Skeletal muscle cell (primary cell): ENCODE measurements at regions not wholly inside any gene's neighbourhood (a gene's known extent, or its start where the extent isn't known, plus 50 kb on each side); places are given as distances from the start of the nearest gene placed in this dataset.

Experiments used
- DNase-seq: peaks from one replicate; pipeline ENCODE4 v3.0.0-alpha.2; 2010; ENCODE audit warnings: low read depth
- H3K4me3 ChIP-seq: 2 replicates; pipeline ENCODE4 v1.5.1; 2011; ENCODE audit warnings: low read depth, mild to moderate bottlenecking, control low read depth, low read length, moderate library complexity

DNA sequence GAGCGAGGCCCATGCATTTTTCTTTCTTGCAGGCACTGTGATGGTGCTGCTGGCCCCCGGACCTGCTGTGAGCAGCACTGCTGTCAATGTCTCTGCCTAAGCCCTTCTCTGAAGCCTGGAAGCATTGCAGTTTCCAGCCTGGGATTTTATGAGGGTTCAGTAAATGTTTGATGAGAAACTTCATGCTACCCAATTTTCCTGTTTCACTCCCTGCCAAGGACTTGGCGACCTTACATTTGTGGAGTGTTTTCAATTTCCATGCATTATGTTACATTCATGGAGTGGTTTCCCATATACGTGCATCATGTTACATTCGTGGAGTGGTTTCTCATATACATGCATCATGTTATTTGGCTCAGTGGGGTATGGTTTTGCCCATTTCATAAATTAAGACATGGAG lies 90.7 kb upstream of the PTCH1 start:
- H3K4me3 ChIP-seq: no peak overlapping the region
- no peak for DNase-seq

DNA sequence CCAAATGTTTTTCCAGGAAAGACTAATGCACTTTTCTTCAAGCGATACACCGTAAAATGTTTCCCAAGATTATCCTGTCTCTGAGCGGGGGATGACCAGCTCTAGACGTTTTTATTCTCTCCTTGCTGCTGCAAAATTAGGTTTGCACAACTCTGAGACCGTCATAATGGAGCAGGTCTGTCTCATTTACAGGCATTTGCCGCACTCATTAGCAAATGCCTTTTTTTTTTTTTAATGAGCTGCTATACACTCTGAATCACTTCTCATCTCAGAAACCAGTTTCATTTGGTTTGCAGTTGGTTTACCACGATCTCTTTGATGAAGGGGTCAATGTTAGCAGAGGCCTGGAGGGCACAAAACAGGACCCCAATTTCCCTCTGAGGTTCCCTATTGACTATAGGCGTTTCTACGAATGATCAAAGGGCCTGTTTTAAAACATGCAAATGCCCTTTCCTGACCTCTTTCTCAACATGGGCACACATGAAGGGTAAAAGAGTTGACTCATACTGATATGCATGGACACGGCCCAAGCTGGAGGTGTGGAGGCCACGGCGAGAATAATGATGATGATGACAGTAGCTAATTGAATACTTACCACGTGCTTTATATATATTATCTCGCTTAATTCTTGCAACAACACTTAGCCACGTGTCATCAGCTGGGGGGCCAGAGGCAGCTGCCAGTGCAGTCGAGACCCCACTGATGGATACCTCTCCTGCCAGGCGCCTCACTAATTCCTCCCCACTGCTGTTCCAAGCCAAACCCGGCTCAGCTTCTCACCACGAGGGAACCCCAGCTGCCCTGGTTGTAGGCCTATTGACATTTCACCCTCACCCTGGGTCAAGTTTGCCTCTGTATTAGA lies 89.9 kb upstream of the PTCH1 start:
- DNase-seq: no peak
- H3K4me3 ChIP-seq: no peak overlapping the region

DNA sequence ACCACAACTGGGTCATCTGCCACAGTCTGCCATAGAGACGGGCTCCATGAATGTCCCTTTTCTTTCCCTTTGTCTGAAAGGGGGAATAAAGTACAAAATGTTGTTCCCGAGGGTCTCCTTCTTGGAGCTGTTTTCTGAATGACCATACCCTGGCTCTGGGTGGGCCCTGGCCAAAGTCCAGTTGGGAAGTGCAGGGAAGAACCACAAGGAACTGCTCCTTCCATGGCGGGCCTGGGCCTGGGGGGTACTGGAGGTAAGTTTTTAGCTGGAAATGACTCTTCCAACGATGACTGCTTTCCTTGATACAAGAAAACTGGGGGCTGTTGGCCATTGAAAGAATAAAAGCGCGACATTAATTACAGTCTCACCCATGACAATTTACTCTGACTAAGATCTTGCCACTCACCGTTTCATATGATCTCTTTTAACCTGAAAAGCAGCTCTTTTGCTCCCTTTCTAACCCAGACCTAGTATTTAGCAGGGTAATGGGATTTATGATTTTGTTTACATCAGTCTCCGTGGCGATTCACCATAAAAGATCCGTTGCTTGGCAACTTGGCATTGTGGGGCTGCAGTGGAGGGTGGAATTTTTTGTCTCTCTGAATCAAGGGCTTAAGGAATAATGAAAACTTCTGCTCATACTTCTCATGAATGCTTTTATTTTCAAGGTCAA lies 89.2 kb upstream of the PTCH1 start:
- no peak overlapping the region for H3K4me3 ChIP-seq
- no peak for DNase-seq

DNA sequence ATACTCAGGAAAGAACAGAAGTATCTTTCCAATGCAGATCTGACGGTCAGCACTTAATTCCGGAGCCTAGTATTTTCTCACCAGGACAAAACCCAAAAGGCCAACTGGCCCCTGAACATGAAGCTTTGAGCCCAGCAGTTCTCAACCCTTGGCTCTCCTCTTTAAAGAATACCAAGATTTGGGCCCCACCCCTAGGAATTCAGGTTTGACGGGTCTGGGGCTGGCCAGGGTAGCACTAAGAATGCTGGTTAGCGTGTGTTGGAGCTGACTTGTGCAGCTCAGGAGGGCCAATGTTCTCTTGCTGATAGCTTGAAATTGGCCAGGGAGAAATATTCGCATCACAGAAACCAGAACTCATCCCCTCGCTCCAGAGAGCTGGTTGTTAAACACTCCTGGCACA lies 88.3 kb upstream of the PTCH1 start:
- DNase-seq: no peak
- no peak overlapping the region for H3K4me3 ChIP-seq

- no peak overlapping the region for H3K4me3 ChIP-seq
- DNase-seq: no peak
Measured at GRCh38 chr9:95598236-95598635, 81.5 kb upstream of the PTCH1 start.

GRCh38 chr9:95595721-95596295 lies 79.0 kb upstream of the PTCH1 start:
- no peak overlapping the region for H3K4me3 ChIP-seq
- no peak for DNase-seq

- H3K4me3 ChIP-seq: no peak overlapping the region
- DNase-seq: no peak
Measured at GRCh38 chr9:95592931-95593330, 76.2 kb upstream of the PTCH1 start.

GRCh38 chr9:95588724-95589588 lies 72.2 kb upstream of the PTCH1 start:
- no peak for DNase-seq
- H3K4me3 ChIP-seq: no peak overlapping the region

DNA sequence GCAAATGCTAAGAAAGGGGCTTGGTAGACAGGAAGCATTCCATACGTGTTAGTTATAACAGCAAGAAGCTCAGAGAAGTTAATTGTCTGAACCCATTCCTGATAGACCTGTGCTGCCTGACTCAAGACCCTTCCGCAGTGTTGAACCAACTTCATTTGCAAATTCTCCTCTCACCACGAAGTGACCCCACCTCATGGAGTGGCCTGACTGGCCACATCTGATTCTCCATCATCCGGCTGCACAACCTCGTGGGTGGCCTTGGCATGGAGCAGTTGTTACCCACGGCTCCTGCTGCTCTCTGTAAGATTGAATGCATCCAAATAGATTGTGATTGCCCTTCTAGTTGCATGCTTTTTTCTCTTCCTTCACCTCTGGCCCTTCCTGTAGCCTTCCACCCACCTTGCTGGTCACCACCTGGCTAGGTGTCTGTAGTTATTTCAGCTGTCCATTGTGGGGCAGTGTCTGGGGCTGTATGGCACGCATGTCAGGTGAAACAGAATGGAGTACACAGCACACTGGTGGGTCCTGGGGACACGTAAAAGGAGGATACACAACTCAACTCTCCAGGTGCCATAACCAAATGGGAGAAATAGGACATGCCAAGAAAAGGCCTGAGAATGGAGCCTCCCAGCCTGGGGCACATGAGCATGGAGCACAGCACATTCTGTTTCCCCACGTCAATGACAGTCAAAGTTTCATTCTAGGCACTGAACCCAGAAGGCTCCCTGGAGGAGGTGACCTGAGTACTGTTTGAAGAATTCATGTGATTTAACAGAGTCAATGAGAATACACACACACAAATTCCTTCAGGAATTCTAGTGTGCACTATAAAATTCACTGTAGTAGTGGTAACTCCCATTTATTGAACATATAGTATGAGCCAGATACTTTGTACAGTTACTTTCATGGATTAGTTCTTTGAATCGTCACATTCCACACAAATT lies 70.5 kb upstream of the PTCH1 start:
- no peak for DNase-seq
- no peak overlapping the region for H3K4me3 ChIP-seq

GRCh38 chr9:95586326-95586725 lies 69.6 kb upstream of the PTCH1 start:
- DNase-seq: no peak
- no peak overlapping the region for H3K4me3 ChIP-seq

GRCh38 chr9:95585824-95586223 lies 69.1 kb upstream of the PTCH1 start:
- H3K4me3 ChIP-seq: no peak overlapping the region
- DNase-seq: no peak

DNA sequence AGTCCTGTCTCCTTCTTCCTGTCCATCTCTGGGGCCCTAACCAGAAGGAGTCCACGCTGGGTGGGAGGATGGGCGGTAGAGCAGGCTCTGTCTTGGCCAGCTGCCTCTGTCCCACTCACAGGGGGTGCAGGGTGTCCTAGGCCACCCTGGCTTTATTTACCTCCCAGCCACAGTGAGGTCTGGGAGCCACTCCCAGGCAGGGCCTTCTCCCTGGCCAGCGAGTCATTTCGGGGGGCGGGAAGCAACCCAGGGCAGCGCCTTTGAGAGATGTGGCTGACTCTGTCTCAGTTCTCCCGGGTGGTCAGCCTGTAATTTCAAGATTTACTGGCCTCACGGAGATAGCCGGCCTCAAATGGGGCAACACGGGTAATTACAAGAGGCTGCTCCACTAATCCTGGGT lies 67.4 kb upstream of the PTCH1 start:
- no peak overlapping the region for H3K4me3 ChIP-seq
- DNase-seq: no peak

GRCh38 chr9:95581900-95582299 lies 65.1 kb upstream of the PTCH1 start:
- no peak for DNase-seq

GRCh38 chr9:95580812-95581761 lies 64.3 kb upstream of the PTCH1 start:
- no peak overlapping the region for H3K4me3 ChIP-seq
- DNase-seq: no peak

More at GRCh38 chr9:95581900-95582299, 65.1 kb upstream of the PTCH1 start:
- H3K4me3 ChIP-seq: no peak overlapping the region

DNA sequence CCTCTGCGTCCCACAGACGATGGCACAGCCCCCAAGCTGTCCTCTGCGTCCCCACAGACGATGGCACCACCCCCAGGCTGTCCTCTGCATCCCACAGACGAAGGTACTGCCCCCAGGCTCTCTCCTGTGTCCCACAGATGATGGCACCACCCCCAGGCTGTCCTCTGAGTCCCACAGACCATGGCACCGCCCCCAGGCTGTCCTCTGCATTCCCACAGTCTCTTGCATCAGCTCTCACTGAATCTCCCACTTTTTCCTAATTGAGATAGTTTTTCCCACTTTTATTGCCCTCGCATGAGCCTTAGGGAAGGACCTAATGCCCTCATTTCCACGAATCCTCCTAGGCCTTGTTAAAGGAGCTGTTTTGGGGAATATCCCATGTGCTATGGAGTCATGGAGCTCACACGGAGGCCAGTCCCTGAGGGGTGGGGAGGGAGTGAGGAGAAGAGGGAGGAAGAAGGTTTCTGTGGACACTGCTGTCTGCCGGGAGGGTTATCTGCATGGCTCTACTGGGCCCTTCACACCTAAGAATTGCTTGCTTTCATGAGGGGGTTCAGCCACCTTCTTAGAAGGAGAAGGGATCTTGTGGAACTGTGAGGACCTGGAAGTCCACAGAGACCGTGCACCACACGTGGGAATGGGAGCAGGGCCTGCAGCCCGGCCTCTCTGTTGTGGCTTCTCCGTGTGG lies 58.2 kb upstream of the PTCH1 start:
- no peak for DNase-seq
- no peak overlapping the region for H3K4me3 ChIP-seq

GRCh38 chr9:95574176-95574575 lies 57.4 kb upstream of the PTCH1 start:
- DNase-seq: no peak
- no peak overlapping the region for H3K4me3 ChIP-seq

- H3K4me3 ChIP-seq: no peak overlapping the region
- no peak for DNase-seq
Measured at GRCh38 chr9:95573463-95573862, 56.7 kb upstream of the PTCH1 start.
